Activated CD4-positive, alpha-beta T cell treated with anti-CD3 and anti-CD28 coated beads for 36 hours (primary cell): ENCODE measurements at regions not wholly inside any gene's neighbourhood (a gene's known extent, or its start where the extent isn't known, plus 50 kb on each side); places are given as distances from the start of the nearest gene placed in this dataset.
"Not testable (repeated sequence)": the region's sequence is repeated elsewhere in the genome, so short reads cannot be mapped to it uniquely, and the experiment has no call there.

Experiments used
- ATAC-seq: fragments of 200-7000 bp; cut with Tn5 transposase; one replicate; pipeline ENCODE4 v1.10.0; 2021; ENCODE audit warnings: mild to moderate bottlenecking, moderate library complexity
- CTCF ChIA-PET: fragments of 350-600 bp; sonication (Branson Sonifier 250); formaldehyde crosslinking; loops from one replicate; lab custom pipeline; 2021; ENCODE audit warnings: antibody characterized with exemption; lab: Charles Lee
- POLR2A ChIA-PET: fragments of 350-600 bp; sonication (Branson Sonifier 250); formaldehyde crosslinking; loops from one replicate; lab custom pipeline; 2021; ENCODE audit warnings: antibody characterized with exemption, inconsistent platforms; lab: Charles Lee
- DNase-seq: peaks from one replicate; pipeline ENCODE4 v3.0.0-alpha.2; 2020
- H3K27ac Mint-ChIP-seq: one replicate; pipeline ENCODE4 v1.8.0; 2021; ENCODE audit warnings: mixed read lengths
- H3K27me3 Mint-ChIP-seq: one replicate; pipeline ENCODE4 v1.8.0; 2021; ENCODE audit warnings: mixed read lengths
- H3K36me3 Mint-ChIP-seq: one replicate; pipeline ENCODE4 v1.8.0; 2021; ENCODE audit warnings: low read depth, mixed read lengths
- H3K4me1 Mint-ChIP-seq: one replicate; pipeline ENCODE4 v1.8.0; 2021; ENCODE audit warnings: mixed read lengths
- H3K4me3 Mint-ChIP-seq: one replicate; pipeline ENCODE4 v1.8.0; 2021; ENCODE audit warnings: mild to moderate bottlenecking, moderate library complexity, mixed read lengths
- H3K9me3 Mint-ChIP-seq: one replicate; pipeline ENCODE4 v1.8.0; 2021; ENCODE audit warnings: low read depth, mixed read lengths
- intact Hi-C, 2 experiments: fragments of 100-400 bp; cut with DNase I in 1 of 2; cut with micrococcal nuclease in 1 of 2; formaldehyde crosslinking; loops; one replicate each; pipeline versions ENCODE4 v1.14.2 to v1.15.1; 2022 to 2024; cut with DNase I, micrococcal nuclease

- H3K4me3 Mint-ChIP-seq, ATAC-seq, H3K27ac Mint-ChIP-seq, H3K4me1 Mint-ChIP-seq, CTCF ChIA-PET, H3K27me3 Mint-ChIP-seq, DNase-seq, H3K36me3 Mint-ChIP-seq, H3K9me3 Mint-ChIP-seq, intact Hi-C loops, POLR2A ChIA-PET: not testable (repeated sequence)
Observed at GRCh38 chr15:20105011-20105990, 436.3 kb downstream of the GOLGA6L6 start.

GRCh38 chr15:20104551-20104950 lies 437.0 kb downstream of the GOLGA6L6 start:
- intact Hi-C loops, H3K4me1 Mint-ChIP-seq, POLR2A ChIA-PET, DNase-seq, ATAC-seq, H3K27me3 Mint-ChIP-seq, H3K36me3 Mint-ChIP-seq, H3K4me3 Mint-ChIP-seq, H3K27ac Mint-ChIP-seq, CTCF ChIA-PET, H3K9me3 Mint-ChIP-seq: not testable (repeated sequence)

DNA sequence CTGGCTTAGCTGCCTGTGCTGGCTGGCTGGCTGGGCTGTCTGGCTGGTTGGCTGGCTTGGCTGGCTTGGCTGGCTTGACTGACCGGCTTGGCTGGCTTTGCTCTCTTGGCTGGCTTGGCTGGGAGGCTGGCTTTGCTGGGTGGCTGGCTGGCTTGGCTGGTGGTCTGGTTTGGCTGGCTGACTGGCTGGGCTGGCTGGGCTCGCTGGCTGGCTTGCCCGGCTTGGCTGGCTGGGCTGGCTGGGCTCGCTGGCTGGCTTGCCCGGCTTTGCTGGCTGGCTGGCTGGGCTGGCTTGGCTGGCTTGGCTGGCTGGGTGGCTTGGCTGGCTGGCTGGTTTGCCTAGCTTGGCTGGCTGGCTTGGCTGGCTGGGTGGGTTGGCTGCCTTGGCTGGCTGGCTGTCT lies 438.7 kb downstream of the GOLGA6L6 start:
- DNase-seq, intact Hi-C loops, POLR2A ChIA-PET, H3K4me1 Mint-ChIP-seq, H3K36me3 Mint-ChIP-seq, H3K9me3 Mint-ChIP-seq, H3K27me3 Mint-ChIP-seq, H3K4me3 Mint-ChIP-seq, H3K27ac Mint-ChIP-seq, ATAC-seq, CTCF ChIA-PET: not testable (repeated sequence)

- DNase-seq, result not testable (repeated sequence)
Observed at GRCh38 chr15:20102209-20102608, 439.4 kb downstream of the GOLGA6L6 start.

DNA sequence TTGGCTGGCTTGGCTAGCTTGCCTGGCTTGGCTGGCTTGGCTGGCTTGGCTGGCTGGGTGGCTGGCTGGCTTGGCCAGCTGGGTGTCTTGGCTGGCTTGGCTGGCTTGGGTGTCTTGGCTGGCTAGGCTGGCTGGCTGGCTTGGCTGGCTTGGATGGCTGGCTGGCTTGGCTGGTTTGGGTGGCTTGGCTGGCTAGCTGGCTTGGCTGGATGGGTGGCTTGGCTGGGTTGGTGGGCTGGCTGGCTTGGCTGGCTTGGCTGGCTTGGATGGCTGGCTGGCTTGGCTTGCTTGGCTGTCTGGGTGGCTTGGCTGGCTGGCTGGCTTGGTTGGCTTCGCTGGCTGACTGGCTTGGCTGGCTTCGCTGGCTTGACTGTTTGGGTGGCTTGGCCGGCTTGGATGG lies 440.3 kb downstream of the GOLGA6L6 start:
- POLR2A ChIA-PET, CTCF ChIA-PET, ATAC-seq, DNase-seq, H3K27ac Mint-ChIP-seq, H3K4me3 Mint-ChIP-seq, H3K27me3 Mint-ChIP-seq, intact Hi-C loops, H3K36me3 Mint-ChIP-seq, H3K9me3 Mint-ChIP-seq, H3K4me1 Mint-ChIP-seq: not testable (repeated sequence)

More at GRCh38 chr15:20102209-20102608, 439.4 kb downstream of the GOLGA6L6 start:
- H3K27ac Mint-ChIP-seq, POLR2A ChIA-PET, H3K27me3 Mint-ChIP-seq, H3K4me1 Mint-ChIP-seq, H3K36me3 Mint-ChIP-seq, H3K9me3 Mint-ChIP-seq, intact Hi-C loops, H3K4me3 Mint-ChIP-seq, ATAC-seq, CTCF ChIA-PET: not testable (repeated sequence)

GRCh38 chr15:20100604-20101270 lies 440.9 kb downstream of the GOLGA6L6 start:
- intact Hi-C loops, H3K27ac Mint-ChIP-seq, POLR2A ChIA-PET: not testable (repeated sequence)

DNA sequence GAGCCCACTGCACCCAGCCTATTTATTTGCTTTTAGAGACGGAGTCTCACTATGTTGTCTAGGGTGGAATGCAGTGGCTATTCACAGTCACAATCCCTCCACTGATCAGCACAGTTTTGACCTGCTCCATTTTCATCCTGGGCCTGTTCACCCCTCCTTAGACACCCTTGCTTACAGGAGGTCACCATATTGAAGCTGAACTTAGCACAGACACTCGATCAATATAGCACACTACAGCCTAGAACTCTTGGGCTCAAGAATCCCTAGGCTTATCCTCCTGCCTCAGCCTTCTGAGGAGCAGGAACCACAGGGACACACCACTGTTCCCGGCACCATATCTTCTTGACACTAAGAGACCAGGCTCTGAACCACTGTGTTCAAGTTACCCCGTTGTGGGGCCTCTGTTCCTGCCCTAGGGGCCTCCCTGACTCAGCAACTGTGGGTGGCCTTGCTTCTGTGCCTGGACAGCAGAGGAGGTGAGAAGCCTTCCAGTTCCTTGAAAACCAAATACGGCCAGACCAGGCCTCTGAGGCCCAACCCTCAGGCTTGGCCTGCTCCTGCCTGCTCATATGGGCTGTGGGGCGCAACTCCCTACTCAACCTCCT lies 445.8 kb downstream of the GOLGA6L6 start:
- DNase-seq, H3K36me3 Mint-ChIP-seq, H3K9me3 Mint-ChIP-seq, POLR2A ChIA-PET, H3K27me3 Mint-ChIP-seq, H3K4me3 Mint-ChIP-seq, intact Hi-C loops, H3K27ac Mint-ChIP-seq, CTCF ChIA-PET, ATAC-seq, H3K4me1 Mint-ChIP-seq: not testable (repeated sequence)

More at GRCh38 chr15:20100604-20101270, 440.9 kb downstream of the GOLGA6L6 start:
- H3K4me1 Mint-ChIP-seq, DNase-seq, CTCF ChIA-PET, ATAC-seq, H3K4me3 Mint-ChIP-seq, H3K36me3 Mint-ChIP-seq, H3K27me3 Mint-ChIP-seq, H3K9me3 Mint-ChIP-seq: not testable (repeated sequence)

DNA sequence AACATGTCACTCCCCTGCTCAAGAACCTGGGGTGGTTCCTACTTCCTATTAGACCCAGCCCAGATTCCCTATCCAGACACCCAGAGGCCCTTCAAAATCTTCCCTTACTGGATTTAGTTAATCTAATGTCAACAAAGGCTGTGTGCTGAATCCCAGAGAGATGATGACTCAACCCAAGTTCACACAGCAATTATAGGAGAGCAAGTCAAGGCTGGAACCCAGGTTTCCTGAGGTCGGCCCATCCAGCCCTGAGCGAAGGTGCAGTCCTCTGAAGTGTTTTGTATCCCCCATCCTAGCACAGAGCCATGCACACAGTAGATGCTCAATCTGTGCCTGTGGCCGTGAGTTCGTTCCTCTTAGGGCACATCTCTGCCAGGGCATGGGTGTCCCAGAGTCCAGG lies 452.1 kb downstream of the GOLGA6L6 start:
- H3K36me3 Mint-ChIP-seq, DNase-seq, H3K4me3 Mint-ChIP-seq, ATAC-seq, H3K27ac Mint-ChIP-seq, H3K4me1 Mint-ChIP-seq, intact Hi-C loops, POLR2A ChIA-PET, CTCF ChIA-PET, H3K9me3 Mint-ChIP-seq, H3K27me3 Mint-ChIP-seq: not testable (repeated sequence)

- H3K36me3 Mint-ChIP-seq, H3K4me1 Mint-ChIP-seq, H3K27me3 Mint-ChIP-seq, intact Hi-C loops, CTCF ChIA-PET, ATAC-seq, POLR2A ChIA-PET, H3K27ac Mint-ChIP-seq, H3K4me3 Mint-ChIP-seq, DNase-seq, H3K9me3 Mint-ChIP-seq: not testable (repeated sequence)
Observed at GRCh38 chr15:20084026-20084425, 457.6 kb downstream of the GOLGA6L6 start.

- H3K27me3 Mint-ChIP-seq, H3K4me1 Mint-ChIP-seq, H3K9me3 Mint-ChIP-seq, H3K36me3 Mint-ChIP-seq, H3K4me3 Mint-ChIP-seq, CTCF ChIA-PET, intact Hi-C loops, H3K27ac Mint-ChIP-seq, ATAC-seq, POLR2A ChIA-PET, DNase-seq: not testable (repeated sequence)
Observed at GRCh38 chr15:20074082-20074481, 467.5 kb downstream of the GOLGA6L6 start.

- H3K27ac Mint-ChIP-seq, ATAC-seq, intact Hi-C loops, H3K4me3 Mint-ChIP-seq, H3K36me3 Mint-ChIP-seq, H3K27me3 Mint-ChIP-seq, CTCF ChIA-PET, POLR2A ChIA-PET, H3K4me1 Mint-ChIP-seq, DNase-seq, H3K9me3 Mint-ChIP-seq: not testable (repeated sequence)
Observed at GRCh38 chr15:20069043-20069442, 472.6 kb downstream of the GOLGA6L6 start.
